Liver (tissue), 3 donors: ENCODE measurements at regions not wholly inside any gene's neighbourhood (a gene's known extent, or its start where the extent isn't known, plus 50 kb on each side); places are given as distances from the start of the nearest gene placed in this dataset.

Experiments
- ATF3 ChIP-seq: IDR thresholded peaks from 2 replicates; pipeline ENCODE4 v1.6.1; 2016; ENCODE audit warnings: antibody characterized with exemption
- HNF4G ChIP-seq: IDR thresholded peaks from 2 replicates; pipeline ENCODE4 v1.6.1; 2016; ENCODE audit warnings: antibody characterized with exemption
- RAD21 ChIP-seq, 2 donors: IDR thresholded peaks; 2 replicates each; pipeline ENCODE4 v1.6.1; 2016; ENCODE audit warnings: antibody characterized with exemption in 2 of 2, mild to moderate bottlenecking in 2 of 2
- REST ChIP-seq: IDR thresholded peaks from 2 replicates; pipeline ENCODE4 v1.6.1; 2016; ENCODE audit warnings: antibody characterized with exemption, mild to moderate bottlenecking
- RXRA ChIP-seq, 2 donors: IDR thresholded peaks; 2 replicates each; pipeline ENCODE4 v1.6.1; 2017 to 2018; ENCODE audit warnings: antibody characterized with exemption in 2 of 2, mild to moderate bottlenecking in 1 of 2
- TF ChIP-seq, protein P1 (sequence below): fragments of 150-350 bp; IDR thresholded peaks from 2 replicates; pipeline ENCODE4 v1.5.1; 2017; ENCODE audit warnings: improper control_type of control experiment, low read depth, low read length; ENCODE audit not compliant: missing input control
- TF ChIP-seq, protein P2 (sequence below): IDR thresholded peaks from 2 replicates; pipeline ENCODE4 v1.6.1; 2016; ENCODE audit warnings: antibody characterized with exemption
- donor health status: healthy.
- donor health status: healthy.

- TF ChIP-seq, protein P1, sequence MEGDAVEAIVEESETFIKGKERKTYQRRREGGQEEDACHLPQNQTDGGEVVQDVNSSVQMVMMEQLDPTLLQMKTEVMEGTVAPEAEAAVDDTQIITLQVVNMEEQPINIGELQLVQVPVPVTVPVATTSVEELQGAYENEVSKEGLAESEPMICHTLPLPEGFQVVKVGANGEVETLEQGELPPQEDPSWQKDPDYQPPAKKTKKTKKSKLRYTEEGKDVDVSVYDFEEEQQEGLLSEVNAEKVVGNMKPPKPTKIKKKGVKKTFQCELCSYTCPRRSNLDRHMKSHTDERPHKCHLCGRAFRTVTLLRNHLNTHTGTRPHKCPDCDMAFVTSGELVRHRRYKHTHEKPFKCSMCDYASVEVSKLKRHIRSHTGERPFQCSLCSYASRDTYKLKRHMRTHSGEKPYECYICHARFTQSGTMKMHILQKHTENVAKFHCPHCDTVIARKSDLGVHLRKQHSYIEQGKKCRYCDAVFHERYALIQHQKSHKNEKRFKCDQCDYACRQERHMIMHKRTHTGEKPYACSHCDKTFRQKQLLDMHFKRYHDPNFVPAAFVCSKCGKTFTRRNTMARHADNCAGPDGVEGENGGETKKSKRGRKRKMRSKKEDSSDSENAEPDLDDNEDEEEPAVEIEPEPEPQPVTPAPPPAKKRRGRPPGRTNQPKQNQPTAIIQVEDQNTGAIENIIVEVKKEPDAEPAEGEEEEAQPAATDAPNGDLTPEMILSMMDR, result no peak
- TF ChIP-seq RAD21 (IDR thresholded peaks at IDR 0.05) (no peak), REST (no peak), RXRA (IDR thresholded peaks at IDR 0.05) (no peak), HNF4G (no peak), ATF3 (no peak)
- TF ChIP-seq, protein P2, sequence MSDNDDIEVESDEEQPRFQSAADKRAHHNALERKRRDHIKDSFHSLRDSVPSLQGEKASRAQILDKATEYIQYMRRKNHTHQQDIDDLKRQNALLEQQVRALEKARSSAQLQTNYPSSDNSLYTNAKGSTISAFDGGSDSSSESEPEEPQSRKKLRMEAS, result no peak
Observed at GRCh38 chr9:89890326-89890980, 285.6 kb downstream of the GADD45G start.
